K562 (cell line): ENCODE measurements at regions not wholly inside any gene's neighbourhood (a gene's known extent, or its start where the extent isn't known, plus 50 kb on each side); places are given as distances from the start of the nearest gene placed in this dataset.

Source experiments
- ATAC-seq: fragments of 200-7000 bp; cut with Tn5 transposase; 3 replicates; pipeline ENCODE4 v1.9.1; 2020; ENCODE audit warnings: moderate library complexity
- BruUV-seq: library from RNA; stranded (reverse); fragments of 400-500 nt; replicated peaks from 2 replicates; lab custom pipeline; 2021; lab: Mats Ljungman, UMichigan
- CTCF ChIA-PET: fragments of 300-600 bp; formaldehyde crosslinking; extraction: SDS; loops from one replicate; lab custom pipeline; 2021; ENCODE audit warnings: low intra/inter-chr PET ratio; lab: Yijun Ruan, JAX
- POLR2A ChIA-PET: fragments of 300-600, 350-650 bp; sonication (Branson Sonifier 250); formaldehyde crosslinking; extraction: SDS; loops from one replicate; lab custom pipeline; 2021; ENCODE audit warnings: antibody characterized with exemption, inconsistent platforms; lab: Yijun Ruan, JAX
- DNase-seq, 4 experiments: peaks; one replicate each; pipeline versions ENCODE4 v3.0.0 to v3.0.0-alpha.2; 2011 to 2018; ENCODE audit warnings: low spot score in 3 of 4, mixed read lengths in 3 of 4; ENCODE audit errors: extremely low read depth in 1 of 4
- FAIRE-seq: peaks from 2 replicates; lab custom pipeline; 2011; peaks lifted over from hg19 to GRCh38; lab: Jason Lieb, UNC
- H2AFZ ChIP-seq: 2 replicates; pipeline ENCODE4 v1.6.0; 2011; ENCODE audit warnings: low read depth, low read length, control low read depth, inconsistent platforms
- H3K27ac ChIP-seq: fragments of 200-600 bp; 3 replicates; pipeline ENCODE4 v1.8.0; 2011; ENCODE audit warnings: low read depth, mild to moderate bottlenecking, control low read depth, inconsistent platforms, low read length, moderate library complexity, mixed read lengths; ENCODE audit errors: extremely low read depth
- H3K27me3 ChIP-seq, 2 experiments: fragments of 300-600 bp in 1 of 2; 2 replicates in 1 of 2; 3 replicates in 1 of 2; pipeline versions ENCODE4 v1.6.0 to v1.8.0; 2011; ENCODE audit warnings: inconsistent platforms in 2 of 2, low read length in 2 of 2, mild to moderate bottlenecking in 1 of 2, mixed read lengths in 1 of 2, moderate library complexity in 1 of 2; ENCODE audit not compliant: control insufficient read depth in 2 of 2, insufficient read depth in 2 of 2
- H3K36me3 ChIP-seq: fragments of 300-600 bp; 3 replicates; pipeline ENCODE4 v1.8.0; 2011; ENCODE audit warnings: mild to moderate bottlenecking, low read length, inconsistent platforms; ENCODE audit not compliant: control insufficient read depth, insufficient read depth
- H3K4me1 ChIP-seq, 2 experiments: fragments of 200-600 bp in 1 of 2; replicated peaks in 1 of 2; 2 replicates in 1 of 2; 3 replicates in 1 of 2; pipeline versions ENCODE4 v1.5.1 to v1.8.0; 2011; ENCODE audit warnings: inconsistent platforms in 2 of 2, low read length in 2 of 2, mild to moderate bottlenecking in 1 of 2, mixed read lengths in 1 of 2, moderate library complexity in 1 of 2; ENCODE audit not compliant: control insufficient read depth in 2 of 2, insufficient read depth in 2 of 2
- H3K4me2 ChIP-seq: 2 replicates; pipeline ENCODE4 v1.6.1; 2011; ENCODE audit warnings: low read length, control low read depth, inconsistent platforms, mixed read lengths; ENCODE audit not compliant: insufficient read depth
- H3K4me3 ChIP-seq: fragments of 200-600 bp; sonication (generic), shearing (Covaris generic); 2 replicates; pipeline ENCODE4 v1.5.1; 2016; ENCODE audit warnings: control low read depth, inconsistent platforms
- H3K79me2 ChIP-seq: fragments of 200-600 bp; 3 replicates; pipeline ENCODE4 v1.8.0; 2011; ENCODE audit warnings: low read length, inconsistent platforms; ENCODE audit not compliant: control insufficient read depth, insufficient read depth
- H3K9ac ChIP-seq, 2 experiments: 2 replicates each; pipeline versions ENCODE4 v1.6.0 to v1.6.1; 2011; ENCODE audit warnings: low read depth in 2 of 2, low read length in 2 of 2, control low read depth in 1 of 2, inconsistent platforms in 1 of 2, mild to moderate bottlenecking in 1 of 2, mixed read lengths in 1 of 2; ENCODE audit not compliant: insufficient read depth in 1 of 2
- H3K9me1 ChIP-seq: one replicate; pipeline ENCODE4 v1.6.0; 2011; ENCODE audit warnings: inconsistent platforms, mild to moderate bottlenecking, low read length, moderate library complexity; ENCODE audit not compliant: control insufficient read depth, insufficient read depth
- H3K9me3 ChIP-seq: replicated peaks from 2 replicates; pipeline ENCODE4 v1.5.1; 2011; ENCODE audit warnings: low read depth, low read length, inconsistent platforms; ENCODE audit not compliant: control insufficient read depth, insufficient read depth
- H4K20me1 ChIP-seq: replicated peaks from 2 replicates; pipeline ENCODE4 v1.6.1; 2011; ENCODE audit warnings: low read length, inconsistent platforms, mixed read lengths; ENCODE audit not compliant: control insufficient read depth, insufficient read depth
- TAL1 ChIP-seq: fragments of 450-650 bp; IDR thresholded peaks from 2 replicates; pipeline ENCODE4 v1.6.1; 2016; ENCODE audit warnings: mild to moderate bottlenecking
- TRIM25 ChIP-seq: fragments of 450-650 bp; IDR thresholded peaks from 2 replicates; pipeline ENCODE4 v1.7.0; 2016; ENCODE audit warnings: borderline replicate concordance
- ZNF140 ChIP-seq: fragments of 250-450 bp; sonication (Bioruptor Pico); IDR thresholded peaks from 2 replicates; pipeline ENCODE4 v1.8.0; 2021; ENCODE audit warnings: moderate library complexity, mild to moderate bottlenecking, inconsistent platforms
- ZNF174 ChIP-seq: fragments of 250-450 bp; sonication (Bioruptor Pico); IDR thresholded peaks from 2 replicates; pipeline ENCODE4 v1.4.0; 2020; ENCODE audit warnings: mild to moderate bottlenecking
- ZNF239 ChIP-seq: fragments of 250-450 bp; sonication (Bioruptor Pico); IDR thresholded peaks from 2 replicates; pipeline ENCODE4 v1.4.0; 2020; ENCODE audit warnings: mild to moderate bottlenecking
- ZNF445 ChIP-seq: fragments of 250-450 bp; sonication (Bioruptor Pico); IDR thresholded peaks from 2 replicates; pipeline ENCODE4 v1.4.0; 2020; ENCODE audit warnings: low read depth, mild to moderate bottlenecking, moderate library complexity
- ZNF707 ChIP-seq: fragments of 250-450 bp; sonication (Bioruptor Pico); conservative IDR thresholded peaks from 2 replicates; pipeline ENCODE4 v1.8.0; 2022; ENCODE audit warnings: inconsistent platforms, mild to moderate bottlenecking, moderate library complexity
- in situ Hi-C: fragments of 300-500 bp; cut with MboI; formaldehyde crosslinking; loops from 4 replicates; pipeline ENCODE4 v1.15.0; 2018; ENCODE audit warnings: inconsistent platforms, mixed read lengths
- intact Hi-C: fragments of 100-400 bp; cut with micrococcal nuclease; formaldehyde crosslinking; loops from 2 replicates; pipeline ENCODE4 v1.14.2; 2022

- no TSS peak for BruUV-seq
- Histone ChIP-seq H3K9me1 (no peaks in the 10 kb centered on the region), H3K27me3 (no peaks in the 10 kb centered on the region), H3K79me2 (no peaks in the 10 kb centered on the region), H3K4me2 (no peak overlapping the region), H3K36me3 (no peaks in the 10 kb centered on the region), H3K9me3 (no peaks in the 10 kb centered on the region), H3K27ac (no peak overlapping the region), H3K4me1 (no peaks in the 10 kb centered on the region), H4K20me1 (no peaks in the 10 kb centered on the region), H2AFZ (no peak overlapping the region), H3K4me3 (no peak overlapping the region), H3K9ac (no peak overlapping the region)
- TF ChIP-seq ZNF445 (CRISPR knock-in tag): no peak
- no peak for TF ChIP-seq TRIM25
- TF ChIP-seq TAL1: no peak
- no peak for TF ChIP-seq ZNF140 (CRISPR knock-in tag)
- no peak for TF ChIP-seq ZNF239 (CRISPR knock-in tag)
- TF ChIP-seq ZNF707 (CRISPR knock-in tag): no peak
- TF ChIP-seq ZNF174 (CRISPR knock-in tag): no peak
- FAIRE-seq (no peak), DNase-seq (no peak), ATAC-seq (no peak)
- POLR2A ChIA-PET: no interaction called here
- in situ Hi-C loops (no loop called here), intact Hi-C loops (no loop called here)
- CTCF ChIA-PET: no interaction called here
These were observed 1239.3 kb downstream of the CDH11 start for GRCh38 chr16:63882576-63882975.
